GM12878 (cell line): ENCODE measurements at regions not wholly inside any gene's neighbourhood (a gene's known extent, or its start where the extent isn't known, plus 50 kb on each side); places are given as distances from the start of the nearest gene placed in this dataset.

Experiments used
- ATAC-seq: fragments of 200-7000 bp; cut with Tn5 transposase; 3 replicates; pipeline ENCODE4 v1.9.1; 2020; ENCODE audit warnings: mild to moderate bottlenecking, moderate library complexity
- BruUV-seq: library from RNA; stranded (reverse); fragments of 400-500 nt; replicated peaks from 2 replicates; lab custom pipeline; 2021; lab: Mats Ljungman, UMichigan
- CTCF ChIA-PET: fragments of 300-600 bp; sonication (Branson Sonifier 250); formaldehyde crosslinking; extraction: SDS; loops from one replicate; lab custom pipeline; 2021; ENCODE audit warnings: inconsistent platforms; lab: Yijun Ruan, JAX
- POLR2A ChIA-PET: fragments of 350-600 bp; formaldehyde crosslinking; extraction: SDS; loops from one replicate; lab custom pipeline; 2021; ENCODE audit warnings: inconsistent platforms; lab: Charles Lee
- RAD21 ChIA-PET: fragments of 300-600 bp; sonication (Branson Sonifier 250); formaldehyde crosslinking; loops from one replicate; lab custom pipeline; 2023; ENCODE audit warnings: antibody characterized with exemption; ENCODE audit not compliant: unreplicated experiment; lab: Charles Lee
- SMC1A ChIA-PET: fragments of 300-600 bp; sonication (Branson Sonifier 250); formaldehyde crosslinking; loops from one replicate; lab custom pipeline; 2023; ENCODE audit not compliant: unreplicated experiment, uncharacterized antibody; lab: Charles Lee
- DNase-seq: peaks from one replicate; pipeline ENCODE4 v3.0.0-alpha.2; 2011; ENCODE audit warnings: low read depth, low spot score
- FAIRE-seq: peaks from 3 replicates; lab custom pipeline; 2011; peaks lifted over from hg19 to GRCh38; lab: Jason Lieb, UNC
- H2AFZ ChIP-seq: 2 replicates; pipeline ENCODE4 v1.6.0; 2011; ENCODE audit warnings: low read depth, low read length, control low read depth; ENCODE audit not compliant: control insufficient read depth
- H3K27ac ChIP-seq: 2 replicates; pipeline ENCODE4 v1.5.1; 2011; ENCODE audit warnings: control low read depth; ENCODE audit not compliant: control insufficient read depth, insufficient read depth
- H3K27me3 ChIP-seq, 2 experiments: replicated peaks in 1 of 2; 2 replicates each; pipeline versions ENCODE4 v1.6.0 to v1.6.1; 2011; ENCODE audit warnings: low read length in 1 of 2; ENCODE audit not compliant: control insufficient read depth in 2 of 2, insufficient read depth in 2 of 2
- H3K36me3 ChIP-seq, 2 experiments: 2 replicates each; pipeline ENCODE4 v1.5.1; 2011; ENCODE audit warnings: low read length in 1 of 2; ENCODE audit not compliant: control insufficient read depth in 2 of 2, insufficient read depth in 2 of 2
- H3K4me1 ChIP-seq: 2 replicates; pipeline ENCODE4 v1.6.1; 2011; ENCODE audit warnings: mild to moderate bottlenecking, low read length, moderate library complexity, mixed read lengths; ENCODE audit not compliant: control insufficient read depth, insufficient read depth
- H3K4me2 ChIP-seq: 2 replicates; pipeline ENCODE4 v1.6.0; 2011; ENCODE audit warnings: control low read depth; ENCODE audit not compliant: control insufficient read depth, insufficient read depth
- H3K4me3 ChIP-seq: fragments of 200-600 bp; sonication (generic); 2 replicates; pipeline ENCODE4 v1.5.1; 2016
- H3K79me2 ChIP-seq: 2 replicates; pipeline ENCODE4 v1.6.0; 2011; ENCODE audit warnings: low read length; ENCODE audit not compliant: control insufficient read depth, insufficient read depth
- H3K9ac ChIP-seq: 2 replicates; pipeline ENCODE4 v1.8.0; 2011; ENCODE audit warnings: low read length, control low read depth, mixed read lengths; ENCODE audit not compliant: control insufficient read depth, insufficient read depth
- H3K9me3 ChIP-seq: replicated peaks from 3 replicates; pipeline ENCODE4 v1.5.1; 2011; ENCODE audit warnings: mild to moderate bottlenecking, low read length; ENCODE audit not compliant: control insufficient read depth, insufficient read depth
- H4K20me1 ChIP-seq: 2 replicates; pipeline ENCODE4 v1.6.0; 2011; ENCODE audit not compliant: control insufficient read depth, insufficient read depth
- CBFB ChIP-seq: IDR thresholded peaks from 2 replicates; pipeline ENCODE4 v1.6.1; 2016; ENCODE audit warnings: antibody characterized with exemption, low read depth
- EGR1 ChIP-seq, 2 experiments: IDR thresholded peaks; 1 replicate in 1 of 2; 2 replicates in 1 of 2; pipeline ENCODE4 v1.6.1; 2011 to 2012; ENCODE audit warnings: low read depth in 2 of 2, low read length in 2 of 2, borderline replicate concordance in 1 of 2, mild to moderate bottlenecking in 1 of 2, moderate library complexity in 1 of 2
- IKZF1 ChIP-seq: fragments of 450-650 bp; conservative IDR thresholded peaks from 2 replicates; pipeline ENCODE4 v1.6.1; 2017; ENCODE audit warnings: antibody characterized with exemption, mild to moderate bottlenecking
- MEF2A ChIP-seq: IDR thresholded peaks from 2 replicates; pipeline ENCODE4 v1.6.1; 2011; ENCODE audit warnings: low read depth, mild to moderate bottlenecking, low read length, moderate library complexity; ENCODE audit not compliant: insufficient read depth
- PML ChIP-seq: IDR thresholded peaks from 2 replicates; pipeline ENCODE4 v1.6.1; 2012; ENCODE audit warnings: low read length, inconsistent platforms
- RELB ChIP-seq: fragments of 450-650 bp; IDR thresholded peaks from 2 replicates; pipeline ENCODE4 v1.6.1; 2017; ENCODE audit warnings: low read depth, mild to moderate bottlenecking, moderate library complexity
- RFX5 ChIP-seq: IDR thresholded peaks from 2 replicates; pipeline ENCODE4 v1.6.1; 2011; ENCODE audit warnings: low read depth, low read length, improper control_type of control experiment
- SMARCA5 ChIP-seq: fragments of 450-650 bp; IDR thresholded peaks from 2 replicates; pipeline ENCODE4 v1.6.1; 2017; ENCODE audit warnings: mild to moderate bottlenecking
- SPI1 ChIP-seq: IDR thresholded peaks from 2 replicates; pipeline ENCODE4 v1.6.1; 2011; ENCODE audit warnings: low read depth, mild to moderate bottlenecking, low read length, moderate library complexity, borderline replicate concordance; ENCODE audit not compliant: insufficient read depth
- SUPT20H ChIP-seq: IDR thresholded peaks from 2 replicates; pipeline ENCODE4 v1.6.1; 2011; ENCODE audit warnings: low read depth, mild to moderate bottlenecking, low read length, moderate library complexity, borderline replicate concordance; ENCODE audit not compliant: control insufficient read depth
- TBL1XR1 ChIP-seq: IDR thresholded peaks from 2 replicates; pipeline ENCODE4 v1.6.1; 2012; ENCODE audit warnings: low read depth, low read length, improper control_type of control experiment
- ZNF274 ChIP-seq: IDR thresholded peaks from one replicate; pipeline ENCODE4 v1.8.0; 2011; ENCODE audit not compliant: insufficient read length, insufficient read depth
- WGBS: methylation state at CpG from one replicate; pipeline ENCODE4 v1.1.6; 2016; ENCODE audit warnings: low lambda C conversion rate; ENCODE audit not compliant: insufficient replicate concordance, insufficient coverage; ENCODE audit errors: missing lambda C conversion rate; 5-methylcytosine and 5-hydroxymethylcytosine counted together
- in situ Hi-C: fragments of 300-500 bp; cut with MboI; formaldehyde crosslinking; loops from 9 replicates; pipeline ENCODE4 v1.14.3; 2018; ENCODE audit warnings: mixed read lengths
- intact Hi-C: fragments of 100-400 bp; cut with micrococcal nuclease; formaldehyde crosslinking; loops from one replicate; pipeline ENCODE4 v1.14.2; 2022; ENCODE audit not compliant: unreplicated experiment

GRCh38 chr22:27255580-27255979, 546.0 kb downstream of the MN1 start:
- BruUV-seq, result no TSS peak
- TF ChIP-seq PML (no peak), RFX5 (no peak), SUPT20H (no peak), EGR1 (IDR thresholded peaks at IDR 0.05; ENCODE audit: borderline replicate concordance in 1 of 2, low read depth in 2 of 2, low read length in 2 of 2) (no peak), SPI1 (no peak), IKZF1 (no peak), TBL1XR1 (no peak), MEF2A (no peak), SMARCA5 (no peak), CBFB (no peak), ZNF274 (no peak), RELB (no peak)

More at GRCh38 chr22:27255580-27255979, 546.0 kb downstream of the MN1 start:
- ChIA-PET POLR2A (no interaction called here), CTCF (no interaction called here), SMC1A (no interaction called here), RAD21 (no interaction called here)
- no peak overlapping the region for H2AFZ ChIP-seq
- in situ Hi-C loops, result no loop called here
- H3K9me3 ChIP-seq, result no peaks in the 10 kb centered on the region; the same call in 2 of the 3 replicates
- no peak overlapping the region for H3K4me2 ChIP-seq
- FAIRE-seq (no peak), DNase-seq (no peak), ATAC-seq (no peak)
- no peak overlapping the region for H3K27ac ChIP-seq
- no peak overlapping the region for H3K4me3 ChIP-seq
- H3K27me3 ChIP-seq, result no peaks in the 10 kb centered on the region
- no peaks in the 10 kb centered on the region for H3K4me1 ChIP-seq
- no peak overlapping the region for H3K9ac ChIP-seq
- H3K79me2 ChIP-seq, result no peaks in the 10 kb centered on the region
- intact Hi-C loops, result no loop called here
- H4K20me1 ChIP-seq, result no peaks in the 10 kb centered on the region
- H3K36me3 ChIP-seq, result no peaks in the 10 kb centered on the region
- 21% methylated on average over 3 of the region's 3 CpGs for WGBS
